GM18499 (cell line): ENCODE measurements at regions not wholly inside any gene's neighbourhood (a gene's known extent, or its start where the extent isn't known, plus 50 kb on each side); places are given as distances from the start of the nearest gene placed in this dataset.
"Not testable (repeated sequence)": the region's sequence is repeated elsewhere in the genome, so short reads cannot be mapped to it uniquely, and the experiment has no call there.

Experiments
- ATAC-seq: cut with Tn5 transposase; IDR thresholded peaks from one replicate; pipeline ENCODE4 v1.9.1; 2021; ENCODE audit warnings: moderate number of reproducible peaks; ENCODE audit not compliant: insufficient read depth, unreplicated experiment

DNA sequence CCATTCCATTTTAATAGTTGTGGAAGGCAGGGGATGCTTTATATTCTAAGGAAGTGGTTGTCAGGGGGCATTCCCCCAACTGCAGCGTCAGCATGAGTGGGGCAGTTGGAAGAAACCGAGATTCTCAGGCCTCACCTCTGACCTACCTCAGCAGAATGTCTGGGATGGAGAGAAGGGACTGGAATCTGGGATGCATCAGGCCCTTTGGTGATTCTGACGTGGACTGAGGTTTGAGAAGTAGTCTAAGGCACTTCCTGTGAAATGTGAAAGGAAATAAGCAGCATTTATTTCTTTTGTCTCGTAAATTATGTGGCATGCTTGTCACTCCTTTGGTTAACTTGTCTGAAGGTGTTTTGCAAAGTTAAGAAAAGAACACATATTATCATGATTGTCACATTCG is 540.7 kb upstream of the NETO1 start:
- no peak for ATAC-seq

DNA sequence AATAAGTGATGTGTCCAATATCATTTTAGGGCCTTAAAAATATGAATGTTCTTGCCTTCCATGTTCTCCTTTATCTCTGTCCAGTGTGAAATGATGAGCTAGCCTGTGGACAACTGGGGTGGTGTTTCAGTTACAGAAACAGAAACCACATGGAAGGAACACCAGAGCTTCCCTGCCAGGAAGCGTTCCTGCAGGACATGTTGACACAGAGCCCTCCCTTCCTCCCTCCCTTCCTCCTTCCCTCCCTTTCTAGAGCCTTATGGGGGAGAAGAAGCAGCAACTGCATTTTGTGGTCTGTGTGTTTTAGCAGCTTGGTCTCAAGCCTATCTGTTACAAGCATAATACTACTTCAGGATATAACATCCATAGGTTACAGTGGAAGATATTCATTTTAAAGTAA is 539.7 kb upstream of the NETO1 start:
- no peak for ATAC-seq

DNA sequence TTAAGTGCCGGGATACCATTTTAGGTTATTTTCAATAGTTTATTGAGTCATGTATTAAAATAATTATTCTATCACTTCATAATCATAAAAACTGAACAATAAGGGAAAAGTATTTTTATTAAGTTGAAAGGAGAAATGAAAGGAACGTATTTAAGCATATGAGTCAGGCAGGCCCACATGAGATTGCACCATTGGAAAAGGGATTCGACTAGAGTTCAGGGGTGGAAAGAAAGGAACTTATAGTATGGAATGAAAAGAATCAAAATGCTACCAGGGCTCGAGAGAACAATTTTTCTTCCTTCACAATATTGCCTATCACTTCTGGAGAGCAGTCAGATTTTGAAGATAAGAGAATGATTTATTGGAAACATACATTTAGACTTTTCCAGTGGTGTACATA is 516.5 kb upstream of the NETO1 start:
- no peak for ATAC-seq

DNA sequence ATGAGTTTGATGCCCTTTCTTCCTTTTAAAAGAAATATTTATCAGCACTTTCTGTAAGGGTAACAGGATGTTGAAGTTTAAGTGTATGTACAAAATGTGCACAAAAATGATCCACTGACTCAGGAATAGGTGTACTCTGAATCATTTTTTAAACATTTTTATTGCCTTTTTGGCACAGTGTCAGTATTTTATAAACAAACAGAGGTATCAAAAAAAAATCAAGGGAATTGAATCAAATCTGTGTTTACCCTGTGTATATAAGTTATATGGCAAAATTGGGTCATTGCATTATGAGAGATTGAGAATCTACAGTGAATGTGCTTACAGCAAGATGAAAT is 513.9 kb upstream of the NETO1 start:
- ATAC-seq = no peak

DNA sequence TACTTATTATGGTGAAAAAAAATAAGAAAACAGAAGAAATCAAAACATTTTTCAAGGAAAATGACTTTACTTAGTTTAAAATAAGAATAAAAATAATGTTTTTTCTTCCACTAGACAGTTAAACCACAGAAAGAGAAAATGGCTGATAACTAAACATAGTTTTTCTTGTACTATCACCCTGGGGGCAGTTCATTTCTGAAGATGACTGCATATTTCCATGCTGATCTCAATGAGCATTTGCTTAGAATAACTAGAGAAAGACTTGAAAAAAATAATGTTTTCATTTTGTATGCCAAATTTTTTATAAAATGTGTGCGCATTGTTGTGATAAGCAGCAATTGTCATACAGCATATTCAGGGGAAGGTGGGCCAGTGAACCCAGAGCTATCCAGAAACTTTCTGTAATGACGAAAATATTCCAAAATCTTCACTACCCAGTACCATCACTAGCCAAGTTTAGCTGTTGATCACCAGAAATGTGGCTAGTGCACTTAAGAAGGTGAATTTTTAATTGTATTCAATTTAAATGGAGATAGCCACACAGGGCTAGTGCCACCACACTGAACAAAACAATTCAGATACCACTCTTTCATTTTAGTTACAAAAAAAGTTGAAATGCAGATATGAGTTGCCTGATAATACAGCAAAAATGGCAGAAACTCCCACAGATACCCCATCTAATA is 513.4 kb upstream of the NETO1 start:
- ATAC-seq = no peak

DNA sequence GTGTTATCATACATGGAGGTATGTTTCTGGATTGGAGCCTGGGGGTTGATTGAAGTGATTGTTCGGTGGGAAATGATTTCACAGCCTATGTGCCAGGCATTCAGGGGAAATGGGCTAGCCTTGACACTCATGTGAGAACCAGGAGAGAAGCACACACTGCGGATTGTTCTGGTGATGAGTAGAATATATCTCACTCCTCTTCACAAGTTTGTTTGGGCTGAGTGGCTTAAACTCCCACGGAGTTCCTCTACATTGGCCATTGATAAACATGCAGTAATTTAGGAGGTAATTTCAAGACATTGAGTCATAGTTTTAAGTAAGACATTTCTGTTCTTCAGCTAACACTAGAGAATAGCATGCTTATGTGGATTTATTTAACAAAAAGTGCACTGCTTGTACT is 498.9 kb upstream of the NETO1 start:
- no peak for ATAC-seq

DNA sequence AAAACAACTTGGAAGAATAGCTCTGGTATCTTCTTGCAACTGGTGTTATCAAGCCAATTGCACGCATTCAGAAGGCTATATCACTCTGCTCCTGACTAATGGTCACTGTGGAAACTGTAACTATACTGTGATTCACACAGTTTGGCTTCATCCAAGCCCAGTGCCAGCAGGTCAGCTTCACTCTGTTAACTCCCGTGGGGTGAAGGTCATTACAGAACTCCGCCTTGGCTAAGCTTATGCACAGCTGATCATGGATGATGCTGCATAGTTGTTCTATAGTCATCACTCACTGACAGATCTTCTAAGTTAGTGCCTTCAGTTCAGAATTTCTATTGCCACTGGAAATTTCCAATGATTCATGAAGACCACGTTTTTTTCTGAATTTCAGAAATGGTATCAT is 497.2 kb upstream of the NETO1 start:
- ATAC-seq = no peak

DNA sequence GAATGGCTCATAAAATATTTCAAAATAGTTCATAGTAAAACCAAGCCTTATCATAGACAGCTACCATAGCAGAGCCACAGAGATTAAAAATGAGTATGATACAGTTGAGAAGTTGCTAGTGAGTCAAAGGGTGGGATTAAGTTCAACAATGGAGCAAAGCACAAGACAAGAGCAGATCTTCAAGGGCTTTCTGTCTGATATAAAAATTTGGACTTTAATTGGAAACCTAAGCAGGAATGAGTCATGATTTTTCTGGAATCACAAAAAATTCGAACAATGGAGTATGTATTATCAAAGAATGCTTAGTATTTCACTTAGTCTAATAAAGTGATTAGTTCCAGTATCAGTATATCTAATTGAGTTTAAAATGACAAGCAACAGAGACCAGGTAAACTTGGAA is 487.3 kb upstream of the NETO1 start:
- no peak for ATAC-seq

DNA sequence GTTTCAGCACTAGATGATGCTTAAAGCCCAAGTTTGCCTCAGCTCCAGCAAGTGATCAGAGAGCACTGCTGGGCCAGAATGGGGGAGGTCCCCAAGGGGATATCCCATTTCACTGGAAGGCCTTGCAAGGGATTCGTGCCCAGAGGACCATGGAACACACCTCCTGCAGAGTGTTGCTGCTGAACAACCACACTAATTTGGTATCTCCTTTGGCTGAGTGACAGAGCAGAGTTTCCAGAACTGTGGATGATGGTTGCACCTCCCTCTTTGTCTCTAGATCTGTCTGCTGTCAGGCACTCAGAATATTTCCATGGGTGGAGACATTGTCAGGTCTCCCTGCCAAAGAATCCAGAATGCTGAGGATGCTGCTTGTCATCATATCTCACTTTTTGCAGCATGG is 484.8 kb upstream of the NETO1 start:
- no peak for ATAC-seq

DNA sequence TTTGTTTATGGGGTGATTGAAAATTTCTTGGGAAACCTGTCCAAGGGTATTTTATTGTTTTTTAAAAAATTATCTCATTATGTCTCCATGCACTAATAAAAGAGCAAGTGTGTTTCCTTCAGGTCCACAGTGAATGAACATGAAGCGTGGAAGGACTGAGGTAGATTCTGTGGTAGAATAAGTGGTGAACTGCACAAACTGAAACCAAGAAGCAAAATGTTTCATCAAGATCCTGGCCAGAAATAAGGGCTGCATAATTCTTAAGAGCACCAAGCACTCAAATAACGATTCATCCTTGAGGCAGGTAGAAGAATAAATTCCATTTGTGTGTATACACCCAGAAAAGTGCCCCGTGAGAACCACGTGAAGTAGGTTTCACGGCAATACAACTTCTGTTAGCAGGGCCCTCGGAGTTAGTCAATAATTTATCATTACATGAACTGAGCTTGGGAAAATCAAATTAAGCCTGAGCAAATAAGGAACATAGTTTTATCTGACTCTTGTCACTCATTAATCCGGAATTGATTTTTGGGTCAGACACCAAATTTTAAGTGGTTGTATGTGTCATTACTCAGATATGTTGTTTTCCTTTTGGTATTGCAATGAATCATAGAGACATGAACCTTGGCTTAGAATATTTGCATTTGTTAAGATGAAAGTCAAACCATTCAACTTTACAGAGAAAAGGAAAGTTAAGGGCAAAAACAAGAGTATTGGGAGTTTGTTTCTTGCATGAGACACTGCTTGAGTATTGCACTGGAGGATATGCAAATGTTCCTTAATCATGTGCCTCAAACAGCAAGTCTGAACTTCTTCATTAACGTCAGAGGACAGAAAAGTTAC is 472.6 kb upstream of the NETO1 start:
- ATAC-seq = no peak

DNA sequence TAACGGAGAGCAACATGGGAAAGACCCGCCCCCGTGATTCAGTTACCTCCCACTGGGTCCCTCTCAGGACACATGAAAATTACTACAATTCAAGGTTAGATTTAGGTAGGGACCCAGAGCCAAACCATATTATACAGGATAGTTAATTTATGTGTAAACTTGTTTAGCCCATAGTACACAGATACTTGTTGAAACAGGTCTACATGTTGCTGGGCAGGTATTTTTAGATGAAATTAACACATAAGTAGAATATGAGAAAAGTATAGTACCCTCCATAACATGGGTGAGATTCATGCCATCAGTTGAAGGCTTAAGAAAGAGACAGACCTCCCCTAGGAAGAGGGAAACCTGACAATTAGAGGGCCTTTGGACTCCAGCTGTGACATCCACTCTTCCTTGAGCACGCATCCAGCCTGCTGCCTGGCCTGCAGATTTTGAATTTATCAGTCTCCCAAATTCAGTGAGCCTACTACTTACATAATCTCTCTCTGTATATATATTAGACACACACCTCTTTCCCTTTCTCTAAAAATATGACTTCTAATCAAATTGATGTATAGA is 463.5 kb upstream of the NETO1 start:
- ATAC-seq = no peak

DNA sequence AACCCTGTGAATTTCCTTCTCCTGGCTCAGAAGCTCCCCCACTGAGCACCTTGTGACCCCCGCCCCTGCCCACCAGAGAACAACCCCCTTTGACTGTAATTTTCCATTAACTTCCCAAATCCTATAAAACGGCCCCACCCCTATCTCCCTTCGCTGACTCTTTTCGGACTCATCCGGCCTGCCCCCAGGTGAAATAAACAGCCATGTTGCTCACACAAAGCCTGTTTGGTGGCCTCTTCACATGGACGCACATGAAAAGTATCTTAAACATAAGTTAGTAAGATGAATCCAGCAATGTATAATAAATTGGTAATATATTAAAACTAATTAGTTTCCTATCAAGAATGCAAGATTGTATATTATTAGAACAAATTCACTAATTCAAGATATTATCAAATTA is 462.3 kb upstream of the NETO1 start:
- ATAC-seq = not testable (repeated sequence)

DNA sequence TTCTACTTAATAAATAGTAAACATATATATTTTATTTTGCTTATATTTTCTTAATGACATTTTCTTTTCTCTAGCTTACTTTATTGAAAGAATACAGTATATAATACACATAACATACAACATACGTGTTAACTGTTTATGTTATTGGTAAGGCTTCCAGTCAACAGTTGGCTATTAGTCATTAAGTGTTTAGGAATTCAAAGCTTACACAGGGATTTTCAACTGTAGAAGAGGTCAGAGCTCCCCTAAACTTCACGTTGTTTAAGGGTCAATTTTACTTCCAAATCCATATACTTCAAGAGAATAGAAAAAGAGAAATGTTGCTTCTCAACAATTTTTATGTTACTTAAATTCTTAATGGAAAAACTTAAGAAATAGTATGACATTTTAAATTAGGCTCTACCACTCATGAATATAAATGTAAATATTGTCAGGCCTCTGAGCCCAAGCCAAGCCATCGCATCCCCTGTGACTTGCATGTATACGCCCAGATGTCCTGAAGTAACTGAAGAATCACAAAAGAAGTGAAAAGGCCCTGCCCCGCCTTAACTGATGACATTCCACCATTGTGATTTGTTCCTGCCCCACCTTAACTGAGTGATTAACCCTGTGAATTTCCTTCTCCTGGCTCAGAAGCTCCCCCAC is 456.5 kb upstream of the NETO1 start:
- ATAC-seq = not testable (repeated sequence)

DNA sequence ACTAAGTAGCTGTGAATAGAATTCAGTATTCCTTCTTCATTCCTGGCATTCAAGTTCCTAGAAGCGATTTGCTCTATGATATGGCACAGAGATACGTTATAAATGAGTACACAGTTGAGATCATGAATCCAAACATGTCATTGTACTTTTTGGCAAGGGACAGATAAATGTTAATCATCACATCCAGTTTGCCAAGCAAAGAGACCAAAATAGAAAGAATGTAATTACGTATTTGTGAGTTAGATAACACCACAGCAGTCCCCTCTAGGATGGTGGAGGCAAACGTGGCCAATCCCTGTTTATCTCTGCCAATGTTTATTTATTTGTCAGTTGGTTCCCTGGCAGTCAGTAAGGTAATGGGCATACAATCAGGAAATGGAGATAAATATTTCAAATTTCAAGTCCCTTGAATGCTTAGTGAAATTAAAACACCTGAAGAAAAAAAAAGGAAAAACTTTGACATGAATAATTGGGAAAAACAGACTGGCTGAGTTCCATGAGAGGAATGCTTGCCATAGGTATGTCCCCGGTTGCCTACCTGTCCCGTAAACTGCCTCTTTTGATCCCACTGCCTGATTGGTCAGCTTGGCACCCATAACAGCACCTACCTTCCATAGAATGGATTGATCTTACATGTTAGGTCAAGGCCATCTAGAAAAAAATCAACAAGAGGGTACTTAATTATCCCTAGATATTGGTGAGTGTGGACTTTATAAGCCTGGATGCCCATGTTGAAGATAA is 451.1 kb upstream of the NETO1 start:
- ATAC-seq = no peak

DNA sequence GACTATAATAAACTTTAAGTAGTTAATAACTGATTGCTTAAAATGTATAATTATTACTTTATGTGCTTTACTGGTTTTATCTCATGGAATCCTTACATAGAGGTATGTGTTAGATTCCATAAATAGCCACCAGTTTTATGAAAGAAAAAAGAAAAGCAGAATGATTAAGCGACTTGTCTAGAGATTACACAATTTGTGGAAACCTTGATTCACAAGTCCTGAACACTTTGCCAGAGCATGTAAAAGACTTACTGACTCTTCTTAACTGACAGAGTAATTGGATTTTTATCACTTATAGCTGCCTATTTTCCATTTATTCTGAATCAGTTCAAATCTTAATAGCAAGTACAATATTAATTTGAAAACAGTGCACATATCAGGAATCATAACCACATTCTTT is 448.7 kb upstream of the NETO1 start:
- no peak for ATAC-seq

DNA sequence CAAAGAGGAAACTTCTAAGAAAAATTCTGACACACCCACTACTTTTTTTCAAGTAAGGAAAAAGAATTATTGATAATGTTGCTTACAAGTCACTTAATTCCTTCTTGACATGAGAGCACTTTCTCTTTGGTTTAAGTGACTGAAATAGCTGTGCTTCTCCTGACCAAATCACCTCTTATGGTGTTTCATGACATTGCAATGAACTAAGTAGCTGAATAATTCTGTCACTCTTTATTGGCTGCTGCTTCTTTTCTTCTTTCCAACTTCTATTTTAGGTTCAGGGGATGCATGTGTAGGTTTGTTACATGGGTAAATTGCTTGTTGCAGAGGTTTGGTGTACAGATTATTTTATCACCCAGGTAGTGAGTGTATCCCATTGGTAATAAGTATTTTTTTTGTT is 447.6 kb upstream of the NETO1 start:
- ATAC-seq = no peak

DNA sequence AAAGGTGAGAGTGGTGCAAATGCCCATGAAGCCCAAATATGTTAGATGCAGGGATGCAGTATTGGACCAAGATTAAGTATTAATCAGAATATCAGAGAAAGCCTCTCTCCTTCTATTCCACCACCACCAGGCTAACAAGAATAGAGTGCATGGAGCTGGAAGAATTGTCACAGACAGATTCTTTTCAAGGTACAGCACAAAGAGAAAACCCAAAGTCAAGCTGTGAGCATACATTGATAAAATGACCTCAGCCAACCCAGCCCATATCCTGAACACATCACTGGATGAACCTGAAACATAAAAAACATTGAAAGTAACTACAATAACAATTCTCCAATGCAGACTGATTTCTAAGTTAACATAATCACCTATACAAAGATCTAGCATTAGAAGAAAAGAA is 445.7 kb upstream of the NETO1 start:
- ATAC-seq = no peak

DNA sequence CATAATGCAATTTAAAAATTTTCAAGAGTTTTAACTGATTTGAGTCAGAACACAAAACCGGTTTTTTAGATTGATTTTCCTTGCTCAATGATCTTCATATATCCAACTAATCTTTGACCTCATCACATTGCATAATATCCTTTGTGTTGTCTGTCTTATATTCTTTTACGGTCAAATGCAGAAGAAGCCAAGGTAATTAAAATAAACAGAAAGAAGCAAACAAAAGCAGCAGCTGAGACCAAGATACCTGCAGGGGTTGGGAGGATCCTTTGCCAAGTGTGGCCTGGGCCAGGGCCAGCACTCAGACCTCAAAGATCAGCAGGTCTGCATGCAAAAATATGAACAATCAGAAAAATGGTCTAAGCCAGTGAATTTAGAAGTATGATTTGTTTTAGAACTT is 428.9 kb upstream of the NETO1 start:
- ATAC-seq = no peak

DNA sequence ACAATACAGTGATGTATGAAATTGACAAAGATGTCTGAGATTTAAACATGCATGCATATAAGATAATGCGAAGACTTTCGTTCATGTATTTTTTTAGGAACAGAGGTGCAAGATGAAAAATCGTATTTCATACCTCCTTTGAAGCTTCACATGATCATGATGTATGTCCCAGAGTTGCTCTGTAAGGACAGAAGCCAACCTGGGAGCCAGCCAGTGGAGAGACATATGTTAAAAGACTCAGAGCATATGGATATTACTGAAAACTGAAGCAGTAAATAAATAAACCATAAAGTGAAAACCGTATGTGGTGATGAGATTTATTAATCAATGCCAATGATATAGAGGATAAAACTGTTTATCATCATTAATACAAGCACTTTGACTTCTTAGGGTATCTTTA is 424.4 kb upstream of the NETO1 start:
- no peak for ATAC-seq

DNA sequence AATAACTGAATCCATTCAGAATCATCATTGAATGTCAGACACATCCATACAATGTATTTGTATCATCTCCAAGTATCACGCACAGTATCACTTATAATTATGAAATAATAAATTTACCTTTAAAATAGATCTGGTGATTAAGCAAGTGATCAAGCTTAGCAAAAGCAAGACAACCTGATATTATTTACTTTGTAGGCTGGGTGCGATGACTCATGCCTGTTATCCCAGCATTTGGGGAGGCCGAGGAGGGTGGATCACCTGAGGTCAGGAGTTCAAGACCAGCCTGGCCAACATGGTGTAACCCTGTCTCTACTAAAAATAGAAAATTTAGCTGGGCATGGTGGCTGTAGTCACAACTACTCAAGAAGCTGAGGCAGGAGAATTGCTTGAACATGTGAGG is 421.0 kb upstream of the NETO1 start:
- ATAC-seq = no peak

DNA sequence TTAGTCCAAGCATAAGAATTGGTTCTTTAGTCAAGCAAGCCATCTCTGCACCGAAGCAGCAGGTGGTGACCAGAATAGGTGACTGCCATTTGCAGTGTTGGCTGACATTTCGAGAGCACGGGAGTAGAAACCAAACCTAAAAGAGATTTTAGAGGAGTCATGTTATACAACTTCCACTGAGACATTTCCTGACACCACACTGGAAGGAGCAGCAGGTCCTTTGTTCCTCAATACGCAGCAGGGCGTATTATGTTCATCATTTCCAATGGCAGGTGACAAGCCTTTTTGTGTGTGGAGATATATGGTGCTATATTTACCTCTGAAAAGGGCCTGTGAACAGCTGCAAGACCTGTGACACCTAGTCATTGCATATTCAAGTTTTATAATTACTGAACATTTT is 418.8 kb upstream of the NETO1 start:
- no peak for ATAC-seq
